ENCODE measurements at regions not wholly inside any gene's neighbourhood (a gene's known extent, or its start where the extent isn't known, plus 50 kb on each side); places are given as distances from the start of the nearest gene placed in this dataset.
"Not testable (repeated sequence)": the region's sequence is repeated elsewhere in the genome, so short reads cannot be mapped to it uniquely, and the experiment has no call there.

DNA sequence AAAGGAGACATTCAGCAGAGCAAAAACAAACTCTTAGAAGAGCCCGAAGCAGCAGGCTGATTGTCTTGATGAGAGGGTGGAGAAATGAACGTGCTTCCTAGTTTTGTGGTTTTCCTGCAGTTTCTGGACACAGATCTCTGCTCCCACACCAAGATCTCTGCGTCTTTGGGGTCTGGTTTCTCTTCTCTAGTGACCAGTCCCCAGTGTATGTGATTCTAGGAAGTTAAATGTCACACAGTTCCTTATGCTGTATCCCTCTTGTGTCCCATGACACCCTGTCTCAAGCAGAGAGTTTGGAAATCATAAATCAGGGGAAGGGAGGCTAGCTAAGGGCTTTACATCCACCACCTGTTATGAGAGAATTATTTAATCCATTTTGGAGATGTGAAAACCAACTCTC, 55.4 kb upstream of the KLF14 start:
- ATAC-seq: no peak
- DNase-seq: no peak

DNA sequence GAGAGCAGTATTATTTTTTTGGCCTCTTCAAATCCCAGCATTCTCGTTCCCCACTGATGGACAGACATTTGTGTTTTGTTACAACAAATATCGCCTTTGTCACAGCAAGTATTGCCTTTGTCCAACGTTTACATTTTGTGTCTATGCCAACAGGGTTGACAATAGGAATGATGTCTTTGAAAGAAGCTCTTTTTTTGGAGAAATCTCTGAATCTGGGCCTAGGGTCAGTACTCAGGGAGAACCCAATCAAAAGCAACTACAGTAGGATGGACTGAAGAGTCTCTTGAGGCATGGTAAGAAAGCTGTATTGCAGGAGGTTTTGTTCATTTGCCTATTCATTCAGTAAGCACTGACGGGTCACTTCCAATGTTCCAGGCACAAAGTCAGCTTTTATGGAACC, 57.7 kb upstream of the KLF14 start:
- ATAC-seq (no peak), DNase-seq (no peak)

DNA sequence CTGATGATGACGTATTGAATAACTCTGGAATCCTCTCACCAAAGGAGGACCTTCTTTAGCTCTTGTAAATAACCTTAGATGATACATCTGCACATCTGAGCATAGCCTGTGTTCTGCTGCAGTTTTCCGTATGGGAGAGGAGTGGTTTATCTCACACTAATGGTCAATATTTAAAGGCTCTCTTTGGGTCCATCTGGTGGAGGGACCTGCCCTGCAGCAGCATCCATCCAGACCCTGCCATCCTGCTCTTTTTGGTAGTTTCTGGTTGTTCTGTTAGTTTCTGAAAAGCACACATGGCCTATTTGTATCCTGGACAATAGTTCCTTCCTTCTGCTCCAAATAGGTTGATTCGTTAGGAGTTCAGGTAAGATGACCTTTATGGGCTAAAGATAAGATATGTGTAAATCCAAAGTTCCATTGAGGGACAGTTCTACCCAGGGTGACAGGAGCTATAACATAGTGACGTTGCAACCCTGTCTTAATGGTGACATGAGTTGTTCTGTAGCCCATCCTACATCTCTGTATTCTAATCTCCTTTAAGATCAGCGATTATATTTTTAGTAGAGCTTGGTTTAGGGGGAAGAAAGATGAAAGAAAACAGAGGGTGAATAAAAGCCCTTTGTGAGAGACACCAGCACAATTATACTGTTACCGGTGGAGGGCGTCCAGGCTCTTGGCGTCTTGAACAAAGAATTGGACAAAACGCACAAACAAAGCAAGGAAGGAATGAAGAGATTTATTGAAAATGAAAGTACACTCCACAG, 60.0 kb upstream of the KLF14 start:
- DNase-seq (no peak), ATAC-seq (no peak)

DNA sequence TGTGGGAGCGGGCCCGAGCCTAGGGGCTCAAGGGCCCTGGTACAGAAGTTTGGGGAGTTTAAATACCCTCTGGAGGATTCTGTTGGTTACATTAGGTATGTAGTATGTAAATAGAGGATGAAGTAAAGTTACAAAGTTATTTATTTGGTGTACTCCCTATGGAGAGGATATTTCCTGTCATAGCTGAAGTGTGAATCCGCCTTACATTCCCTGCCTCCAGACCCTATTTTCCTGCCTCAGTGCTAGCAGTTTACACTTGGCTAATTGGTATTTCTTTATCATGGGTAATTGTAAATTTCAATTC, 60.6 kb upstream of the KLF14 start:
- ATAC-seq (no peak), DNase-seq (no peak)

DNA sequence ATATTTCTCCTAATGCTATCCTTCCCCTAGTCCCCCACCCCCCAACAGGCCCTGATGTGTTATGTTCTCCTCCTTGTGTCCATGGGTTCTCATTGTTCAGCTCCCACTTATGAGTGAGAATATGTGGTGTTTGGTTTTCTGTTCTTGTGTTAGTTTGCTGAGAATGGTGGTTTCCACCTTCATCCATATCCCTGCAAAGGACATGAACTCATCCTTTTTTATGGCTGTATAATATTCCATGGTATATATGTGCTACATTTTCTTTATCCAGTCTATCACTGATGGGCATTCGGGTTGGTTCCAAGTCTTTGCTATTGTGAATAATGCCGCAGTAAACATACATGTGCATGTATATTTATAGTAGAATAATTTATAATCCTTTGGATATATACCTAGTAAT, 62.4 kb upstream of the KLF14 start:
- not testable (repeated sequence) for ATAC-seq, DNase-seq

DNA sequence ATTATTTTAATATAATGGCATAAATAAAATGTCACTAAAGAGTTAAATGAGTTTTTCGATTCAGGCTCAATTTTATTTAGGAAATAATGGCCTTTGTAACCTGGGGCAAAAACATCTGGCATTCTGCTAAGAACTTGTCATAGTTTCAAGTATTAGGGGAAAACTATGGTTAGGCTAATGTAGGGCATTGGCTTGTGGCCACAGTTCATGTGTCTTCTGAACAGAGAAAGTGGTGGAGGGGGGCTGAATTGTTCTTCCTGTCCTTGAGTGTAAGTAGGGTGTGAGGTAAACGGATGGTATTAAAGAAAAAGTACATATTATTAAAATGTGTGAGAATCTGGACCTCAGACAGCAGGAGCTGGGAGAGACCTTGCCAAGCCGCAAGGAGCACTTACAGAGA, 69.1 kb upstream of the KLF14 start:
- ATAC-seq: no peak
- DNase-seq: no peak

DNA sequence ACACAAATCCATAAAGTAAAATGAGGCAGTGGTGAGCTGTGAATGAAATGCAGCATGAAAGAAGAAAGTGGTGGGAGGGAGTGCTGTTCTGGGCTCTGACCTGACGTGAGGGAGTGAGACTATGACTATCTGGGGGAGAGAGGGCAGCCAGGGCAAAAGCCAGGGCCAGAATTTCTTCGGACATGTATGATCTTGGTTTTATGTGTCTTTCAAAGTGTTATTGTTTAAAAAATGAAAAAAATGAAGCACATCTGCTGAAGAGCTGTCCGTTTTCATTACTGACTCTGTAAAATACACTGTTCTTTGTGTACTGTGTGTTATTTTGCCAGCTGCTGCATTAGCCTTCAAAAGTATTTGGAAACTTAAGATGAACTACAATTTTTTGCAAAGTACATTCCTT, 70.2 kb upstream of the KLF14 start:
- DNase-seq (no peak), ATAC-seq (no peak)

DNA sequence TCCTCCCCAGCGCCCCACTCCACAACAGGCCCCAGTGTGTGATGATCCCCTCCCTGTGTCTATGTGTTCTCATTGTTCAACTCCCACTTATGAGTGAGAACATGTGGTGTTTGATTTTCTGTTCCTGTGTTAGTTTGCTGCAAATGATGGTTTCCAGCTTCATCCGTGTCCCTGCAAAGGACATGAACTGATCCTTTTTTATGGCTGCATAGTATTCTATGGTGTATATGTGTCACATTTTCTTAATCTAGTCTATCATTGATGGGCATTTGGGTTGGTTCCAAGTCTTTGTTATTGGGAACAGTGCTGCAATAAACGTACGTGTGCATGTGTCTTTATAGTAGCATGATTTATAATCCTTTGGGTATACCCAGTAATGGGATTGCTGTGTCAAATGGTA, 78.8 kb upstream of the KLF14 start:
- not testable (repeated sequence) for DNase-seq, ATAC-seq

DNA sequence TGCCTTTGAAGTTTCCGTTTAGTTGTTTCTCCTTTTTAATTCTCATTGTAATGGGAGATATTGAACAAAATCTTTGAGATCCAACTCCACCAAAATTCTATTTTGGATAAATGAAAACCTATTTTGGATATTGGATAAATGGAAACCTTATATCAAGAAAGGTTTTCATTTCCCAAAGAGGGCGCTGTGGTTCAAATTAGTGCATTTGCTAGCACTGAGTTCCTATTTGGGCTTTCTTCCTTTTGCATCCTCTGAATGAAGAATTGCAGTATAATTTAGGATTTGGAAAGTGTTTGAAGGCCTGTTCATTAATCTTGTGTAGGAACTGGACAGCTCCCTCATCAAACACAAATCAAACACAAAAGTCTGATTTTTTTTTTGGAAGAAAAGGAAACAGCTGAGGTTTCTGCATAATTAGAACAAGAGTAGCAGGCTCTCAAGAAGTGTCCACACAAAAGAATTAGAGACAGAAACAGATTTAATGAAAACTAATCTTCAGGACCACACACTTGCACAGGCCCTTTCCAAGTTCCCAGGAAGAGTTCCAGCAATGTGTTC, 80.8 kb upstream of the KLF14 start:
- DNase-seq: no peak
- ATAC-seq: no peak

DNA sequence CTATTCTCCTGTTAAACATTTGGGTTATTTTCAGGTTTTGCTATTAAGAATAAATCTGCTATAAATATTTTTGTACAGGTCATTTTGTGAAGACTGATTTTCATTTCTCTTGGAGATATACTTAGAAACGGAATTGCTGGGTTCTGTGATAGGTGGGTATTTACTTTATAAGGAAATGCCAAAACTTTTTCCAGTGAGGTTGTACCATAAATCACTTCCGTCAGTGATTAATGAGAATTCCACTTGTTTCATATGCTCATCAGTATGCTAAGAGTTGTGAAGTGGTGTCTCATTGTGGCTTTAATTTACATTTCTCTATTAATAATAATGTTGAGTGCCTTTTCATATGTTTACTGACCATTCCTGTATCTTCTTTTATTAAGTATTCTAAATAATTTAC, 84.0 kb upstream of the KLF14 start:
- DNase-seq (no peak), ATAC-seq (no peak)

DNA sequence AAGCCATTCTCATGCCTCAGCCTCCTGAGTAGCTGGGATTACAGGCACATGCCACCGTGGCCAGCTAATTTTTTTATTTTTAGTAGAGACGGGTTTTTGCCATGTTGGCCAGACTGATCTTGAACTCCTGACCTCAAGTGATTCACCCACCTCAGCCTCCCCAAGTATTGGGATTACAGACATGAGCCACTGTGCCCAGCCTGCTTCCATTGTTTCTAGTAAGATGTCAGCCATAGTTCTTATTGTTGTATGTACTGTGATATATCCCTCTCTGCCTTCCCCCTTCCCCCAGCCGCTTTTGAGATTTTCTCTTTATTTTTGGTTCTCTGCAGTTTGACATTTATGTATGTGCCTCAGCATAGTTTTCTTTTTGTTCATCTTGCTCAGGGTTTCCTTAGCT, 87.9 kb upstream of the KLF14 start:
- DNase-seq (no peak), ATAC-seq (no peak)

DNA sequence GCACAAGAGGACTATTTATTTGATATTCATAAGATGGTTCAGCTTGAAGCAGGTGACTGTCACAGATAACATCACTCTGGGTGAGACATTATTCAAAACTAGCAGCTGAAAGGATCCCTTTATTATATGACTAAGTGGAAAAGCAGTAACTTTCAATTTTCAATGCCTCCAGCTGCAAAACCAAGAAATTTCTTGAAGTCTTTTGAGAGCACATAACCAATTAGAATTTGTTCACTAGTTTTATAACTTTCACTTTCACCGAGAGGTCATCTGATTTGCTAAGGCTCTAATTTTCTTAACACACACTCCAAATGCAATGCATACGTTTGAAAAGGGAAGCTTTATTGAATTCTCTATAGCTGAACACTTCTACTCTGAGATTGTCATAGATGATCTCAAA, 88.6 kb upstream of the KLF14 start:
- ATAC-seq (peak; percentile 40), DNase-seq (no peak)

DNA sequence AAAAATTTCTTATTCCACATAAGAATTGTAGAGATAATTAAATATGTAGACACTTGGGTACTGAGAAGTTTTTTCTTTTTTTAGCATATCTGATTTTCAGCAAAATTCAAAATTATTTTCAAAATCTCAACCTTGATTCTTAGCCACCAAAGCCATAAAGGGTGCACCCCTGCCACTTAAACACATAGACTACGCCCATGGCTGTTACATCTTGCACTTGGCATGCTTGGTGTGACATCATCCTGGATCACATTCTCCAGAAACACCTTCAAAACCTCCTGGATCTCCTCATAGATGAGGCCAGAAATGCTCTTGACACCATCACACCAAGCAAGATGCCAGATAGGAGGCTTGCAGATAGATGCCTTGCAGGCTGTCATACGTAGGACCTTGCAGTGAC, 89.1 kb upstream of the KLF14 start:
- DNase-seq: no peak
- no peak for ATAC-seq

DNA sequence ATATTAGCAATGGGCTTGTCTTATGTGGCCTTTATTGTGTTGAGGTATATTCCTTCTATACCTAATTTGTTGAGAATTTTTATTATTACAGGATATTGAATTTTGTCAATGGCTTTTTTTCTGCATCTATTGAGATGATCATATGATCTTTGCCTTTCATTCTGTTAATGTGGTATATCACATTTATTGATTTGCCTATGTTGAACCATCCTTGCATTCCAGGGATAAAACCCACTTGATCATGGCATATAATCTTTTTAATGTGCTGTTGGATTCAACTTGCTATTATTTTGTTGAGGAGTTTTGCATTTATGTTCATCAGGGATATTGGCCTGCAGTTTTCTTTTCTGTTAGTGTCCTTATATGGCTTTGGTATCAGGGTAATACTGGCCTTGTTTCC, 91.8 kb upstream of the KLF14 start:
- DNase-seq (no peak), ATAC-seq (no peak)

DNA sequence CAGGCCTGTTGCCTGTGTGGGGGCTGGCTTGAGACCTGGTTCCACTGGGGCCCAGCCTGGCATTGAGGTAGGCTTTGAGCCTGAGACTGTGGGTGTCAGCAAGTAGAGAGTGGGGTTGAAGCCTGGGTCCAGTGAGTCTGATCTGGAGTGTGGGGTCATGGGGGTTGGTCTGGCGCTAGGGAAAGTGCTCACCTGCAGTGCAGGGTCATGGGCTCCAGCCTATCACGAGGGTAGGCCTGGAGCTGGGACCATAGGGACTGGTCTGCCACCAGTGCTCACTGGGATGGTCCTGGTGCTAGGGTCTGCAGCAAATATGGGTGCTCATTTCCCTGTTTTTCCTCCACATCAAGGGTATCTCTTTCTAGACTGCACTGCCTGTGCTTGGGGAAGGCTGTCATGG, 95.4 kb upstream of the KLF14 start:
- ATAC-seq: no peak

DNA sequence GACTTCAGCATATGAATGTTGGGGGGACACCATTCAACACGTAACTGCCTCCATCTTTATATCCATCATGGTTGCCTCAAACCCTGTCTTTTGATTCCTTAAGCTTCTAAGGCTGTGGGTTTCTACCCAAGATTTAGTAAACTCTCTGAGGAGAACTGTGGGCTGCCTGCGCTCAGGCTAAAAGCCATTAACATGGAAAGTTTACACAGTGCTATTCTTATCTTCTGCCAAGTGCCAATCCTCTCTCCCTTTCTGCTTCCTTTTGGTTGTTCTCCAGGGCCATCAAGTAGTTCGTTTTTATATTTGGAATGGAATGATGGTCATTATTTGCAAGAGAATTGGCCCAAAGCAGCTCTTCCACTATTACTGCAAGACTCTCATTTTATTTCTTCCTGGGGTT, 97.3 kb upstream of the KLF14 start:
- DNase-seq (no peak), ATAC-seq (no peak)

More for the DNA sequence above, 95.4 kb upstream of the KLF14 start:
- DNase-seq: no peak

DNA sequence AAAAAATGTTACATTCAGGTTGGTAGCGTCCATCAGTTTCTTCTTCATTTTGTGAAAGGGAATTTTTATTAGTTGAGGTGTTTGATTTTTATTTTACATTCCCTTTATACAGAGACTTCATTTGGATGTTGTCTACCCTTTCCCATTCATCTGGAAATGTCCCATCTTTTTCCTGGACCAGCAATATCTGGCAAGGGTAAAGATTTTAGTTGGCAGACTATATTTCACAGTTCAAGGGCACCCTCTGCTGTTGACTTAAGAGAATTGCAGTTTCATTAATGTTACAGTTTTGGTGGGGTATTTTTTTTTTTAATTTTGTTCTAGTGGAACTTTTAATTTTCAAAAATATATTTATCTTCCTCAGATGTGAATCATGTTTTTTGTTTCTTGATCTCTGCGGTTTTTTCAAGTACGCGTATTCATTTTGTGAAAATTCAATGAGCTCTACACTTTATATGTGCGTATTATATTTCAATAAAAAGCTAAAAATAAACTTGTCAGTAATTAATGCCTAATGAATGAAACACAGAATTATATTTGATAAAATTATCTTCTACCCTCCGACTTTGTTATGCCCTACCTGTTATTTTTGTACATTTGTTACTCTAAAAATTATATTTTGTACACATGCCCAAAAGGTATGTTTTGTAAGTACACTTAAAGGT, 97.9 kb upstream of the KLF14 start:
- ATAC-seq: no peak
- DNase-seq: no peak

DNA sequence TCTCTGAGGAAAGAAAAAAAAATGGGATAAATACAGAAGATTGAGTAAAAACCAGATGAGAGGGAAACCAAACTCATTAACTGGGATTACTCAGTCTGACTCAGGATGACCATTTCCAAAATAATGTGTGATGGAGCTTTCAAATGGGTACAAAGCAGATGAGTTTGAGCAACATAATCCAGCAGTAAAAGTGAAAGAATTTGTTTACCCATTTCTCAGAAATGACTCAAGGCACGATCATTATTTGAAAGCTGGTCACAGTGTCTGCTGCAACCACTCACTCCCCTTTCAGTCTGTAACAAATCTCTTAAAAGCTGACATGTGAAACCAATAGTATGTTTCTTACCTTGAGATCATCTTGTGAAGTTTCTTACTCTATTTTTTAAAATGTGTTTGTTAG, 104.7 kb upstream of the KLF14 start:
- ATAC-seq (peak; percentile 92), DNase-seq (no peak)

DNA sequence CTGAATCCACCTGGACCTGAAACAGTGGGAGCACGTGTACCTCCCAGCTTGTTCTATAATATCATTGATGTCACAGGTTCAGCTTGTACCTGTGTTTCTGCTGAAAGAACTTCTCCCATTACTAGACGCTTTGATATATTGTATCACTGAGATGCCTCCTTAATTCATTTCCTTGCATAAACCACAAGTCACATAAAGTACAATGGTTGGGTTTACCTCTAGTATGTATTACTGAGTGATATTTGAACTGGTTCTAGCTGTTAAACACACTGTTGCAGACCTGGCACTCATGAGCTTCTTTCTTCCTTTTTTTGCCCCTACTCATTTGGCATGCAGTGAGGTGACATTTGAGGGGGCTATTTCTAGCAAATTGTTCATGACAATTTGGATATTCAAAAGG, 106.6 kb upstream of the KLF14 start:
- DNase-seq: no peak
- ATAC-seq: no peak

DNA sequence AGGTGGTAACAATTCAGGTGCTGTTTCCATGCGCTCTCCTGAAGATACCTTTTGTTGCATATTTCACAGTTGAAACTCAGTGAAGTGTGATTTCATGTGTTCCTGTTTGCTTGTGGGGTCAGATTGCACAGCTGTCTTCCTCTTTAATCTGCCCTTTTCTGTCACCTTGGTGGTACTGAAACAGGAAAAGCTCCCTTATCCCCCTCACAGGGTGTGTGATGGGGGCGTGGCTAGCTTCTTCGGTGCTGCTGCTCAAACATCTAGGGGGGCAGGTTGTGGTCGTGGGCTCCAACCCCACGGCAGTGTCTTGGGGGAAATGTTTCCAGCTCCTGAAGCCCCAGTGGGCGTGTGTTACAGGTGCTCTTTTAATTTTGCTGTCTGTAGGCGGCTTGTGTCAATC, 107.4 kb upstream of the KLF14 start:
- ATAC-seq (no peak), DNase-seq (peak; percentile 27)

DNA sequence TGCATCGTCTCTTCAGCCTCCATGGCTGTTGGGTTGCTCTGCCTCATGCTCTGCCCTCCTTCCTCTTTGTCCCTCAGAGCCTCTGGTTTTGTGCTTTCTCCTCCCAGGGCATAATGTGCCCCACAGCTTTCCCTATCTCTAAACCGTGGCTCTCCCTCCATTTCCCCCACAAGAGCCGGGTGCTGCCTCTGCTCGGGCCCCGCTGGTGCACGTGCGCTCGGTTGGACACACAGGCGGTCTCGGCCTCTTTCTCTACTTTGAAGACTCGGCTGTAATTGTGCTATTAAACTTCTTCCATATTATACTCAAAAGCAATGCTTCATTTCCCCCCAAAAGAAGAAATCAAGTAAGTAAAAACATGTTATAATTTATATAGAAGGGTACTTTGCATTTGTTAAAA, 109.7 kb upstream of the KLF14 start:
- DNase-seq: no peak
- no peak for ATAC-seq

DNA sequence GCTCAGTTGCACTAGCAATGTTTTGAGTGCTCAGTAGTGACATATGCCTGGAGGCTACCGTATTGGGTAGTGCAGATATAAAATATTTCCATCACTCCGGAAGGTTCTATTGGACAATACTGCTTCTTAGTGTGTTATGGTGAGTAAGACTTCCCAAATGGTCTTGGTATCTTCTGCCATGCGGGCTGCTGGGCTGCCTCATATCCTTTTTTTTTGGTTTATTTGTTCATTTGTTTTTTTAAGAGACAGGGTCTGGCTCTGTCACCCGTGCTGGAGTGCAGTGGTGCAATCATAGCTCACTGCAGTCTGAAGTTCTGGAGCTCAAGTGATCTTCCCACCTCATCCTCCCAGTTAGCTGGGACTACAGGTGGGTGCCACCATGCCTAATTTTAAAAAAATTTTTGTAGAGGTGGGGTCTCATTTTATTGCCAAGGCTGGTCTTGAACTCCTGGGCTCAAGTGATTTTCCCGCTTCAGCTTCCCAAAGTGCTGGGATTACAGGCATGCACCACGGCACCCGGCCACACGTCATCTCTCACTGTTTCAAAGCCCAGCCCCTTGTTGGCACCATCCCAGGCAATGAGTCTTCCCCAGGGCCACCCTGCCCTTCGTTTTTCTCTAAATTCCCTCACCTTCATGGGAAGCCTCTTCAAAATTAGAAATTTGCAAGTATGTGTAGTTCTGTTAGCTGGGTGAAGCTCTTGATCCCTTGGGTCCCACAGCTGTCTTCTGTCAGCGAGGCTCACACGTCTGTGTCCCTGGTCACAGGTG, 111.0 kb upstream of the KLF14 start:
- ATAC-seq: no peak
- no peak for DNase-seq

DNA sequence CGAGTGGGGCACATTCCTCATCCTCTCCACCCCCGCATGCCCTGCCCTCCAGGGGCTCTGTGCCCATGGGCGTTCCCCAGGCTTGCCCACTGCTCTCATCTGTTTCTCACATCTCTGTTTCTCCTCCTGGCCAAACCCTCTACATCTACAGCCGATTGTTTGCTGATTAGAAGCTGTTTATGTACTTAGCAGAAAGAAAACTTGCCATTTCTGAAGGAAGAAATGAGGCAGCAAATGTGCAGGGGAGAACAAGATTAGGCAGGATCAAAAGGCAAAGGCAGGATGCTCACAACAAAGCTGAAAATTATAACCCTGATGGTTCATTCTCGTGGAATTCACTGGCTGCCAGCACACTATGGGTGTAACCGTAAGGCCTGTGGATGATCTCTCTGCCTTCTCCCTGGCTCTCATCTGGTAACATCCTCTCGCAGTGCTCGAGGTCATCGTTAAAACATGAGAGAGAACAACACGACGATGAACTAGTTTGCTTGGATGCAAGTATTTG, 111.6 kb upstream of the KLF14 start:
- DNase-seq (no peak), ATAC-seq (no peak)

Data from stimulated activated naive CD8-positive, alpha-beta T cell treated with anti-CD3 and anti-CD28 coated beads, Interleukin-15, Interleukin-2, amounts not matched to agents 100 U/mL and 50 U/mL, for 24 hours (primary cell).